HG03460 (cell line): ENCODE measurements at regions not wholly inside any gene's neighbourhood (a gene's known extent, or its start where the extent isn't known, plus 50 kb on each side); places are given as distances from the start of the nearest gene placed in this dataset.
"Not testable (repeated sequence)": the region's sequence is repeated elsewhere in the genome, so short reads cannot be mapped to it uniquely, and the experiment has no call there.

Experiments
- ATAC-seq: cut with Tn5 transposase; IDR thresholded peaks from one replicate; pipeline ENCODE4 v1.9.1; 2021; ENCODE audit not compliant: unreplicated experiment

DNA sequence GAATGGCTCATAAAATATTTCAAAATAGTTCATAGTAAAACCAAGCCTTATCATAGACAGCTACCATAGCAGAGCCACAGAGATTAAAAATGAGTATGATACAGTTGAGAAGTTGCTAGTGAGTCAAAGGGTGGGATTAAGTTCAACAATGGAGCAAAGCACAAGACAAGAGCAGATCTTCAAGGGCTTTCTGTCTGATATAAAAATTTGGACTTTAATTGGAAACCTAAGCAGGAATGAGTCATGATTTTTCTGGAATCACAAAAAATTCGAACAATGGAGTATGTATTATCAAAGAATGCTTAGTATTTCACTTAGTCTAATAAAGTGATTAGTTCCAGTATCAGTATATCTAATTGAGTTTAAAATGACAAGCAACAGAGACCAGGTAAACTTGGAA lies 487.3 kb upstream of the NETO1 start:
- ATAC-seq = no peak

DNA sequence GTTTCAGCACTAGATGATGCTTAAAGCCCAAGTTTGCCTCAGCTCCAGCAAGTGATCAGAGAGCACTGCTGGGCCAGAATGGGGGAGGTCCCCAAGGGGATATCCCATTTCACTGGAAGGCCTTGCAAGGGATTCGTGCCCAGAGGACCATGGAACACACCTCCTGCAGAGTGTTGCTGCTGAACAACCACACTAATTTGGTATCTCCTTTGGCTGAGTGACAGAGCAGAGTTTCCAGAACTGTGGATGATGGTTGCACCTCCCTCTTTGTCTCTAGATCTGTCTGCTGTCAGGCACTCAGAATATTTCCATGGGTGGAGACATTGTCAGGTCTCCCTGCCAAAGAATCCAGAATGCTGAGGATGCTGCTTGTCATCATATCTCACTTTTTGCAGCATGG lies 484.8 kb upstream of the NETO1 start:
- ATAC-seq = no peak

DNA sequence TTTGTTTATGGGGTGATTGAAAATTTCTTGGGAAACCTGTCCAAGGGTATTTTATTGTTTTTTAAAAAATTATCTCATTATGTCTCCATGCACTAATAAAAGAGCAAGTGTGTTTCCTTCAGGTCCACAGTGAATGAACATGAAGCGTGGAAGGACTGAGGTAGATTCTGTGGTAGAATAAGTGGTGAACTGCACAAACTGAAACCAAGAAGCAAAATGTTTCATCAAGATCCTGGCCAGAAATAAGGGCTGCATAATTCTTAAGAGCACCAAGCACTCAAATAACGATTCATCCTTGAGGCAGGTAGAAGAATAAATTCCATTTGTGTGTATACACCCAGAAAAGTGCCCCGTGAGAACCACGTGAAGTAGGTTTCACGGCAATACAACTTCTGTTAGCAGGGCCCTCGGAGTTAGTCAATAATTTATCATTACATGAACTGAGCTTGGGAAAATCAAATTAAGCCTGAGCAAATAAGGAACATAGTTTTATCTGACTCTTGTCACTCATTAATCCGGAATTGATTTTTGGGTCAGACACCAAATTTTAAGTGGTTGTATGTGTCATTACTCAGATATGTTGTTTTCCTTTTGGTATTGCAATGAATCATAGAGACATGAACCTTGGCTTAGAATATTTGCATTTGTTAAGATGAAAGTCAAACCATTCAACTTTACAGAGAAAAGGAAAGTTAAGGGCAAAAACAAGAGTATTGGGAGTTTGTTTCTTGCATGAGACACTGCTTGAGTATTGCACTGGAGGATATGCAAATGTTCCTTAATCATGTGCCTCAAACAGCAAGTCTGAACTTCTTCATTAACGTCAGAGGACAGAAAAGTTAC lies 472.6 kb upstream of the NETO1 start:
- no peak for ATAC-seq

DNA sequence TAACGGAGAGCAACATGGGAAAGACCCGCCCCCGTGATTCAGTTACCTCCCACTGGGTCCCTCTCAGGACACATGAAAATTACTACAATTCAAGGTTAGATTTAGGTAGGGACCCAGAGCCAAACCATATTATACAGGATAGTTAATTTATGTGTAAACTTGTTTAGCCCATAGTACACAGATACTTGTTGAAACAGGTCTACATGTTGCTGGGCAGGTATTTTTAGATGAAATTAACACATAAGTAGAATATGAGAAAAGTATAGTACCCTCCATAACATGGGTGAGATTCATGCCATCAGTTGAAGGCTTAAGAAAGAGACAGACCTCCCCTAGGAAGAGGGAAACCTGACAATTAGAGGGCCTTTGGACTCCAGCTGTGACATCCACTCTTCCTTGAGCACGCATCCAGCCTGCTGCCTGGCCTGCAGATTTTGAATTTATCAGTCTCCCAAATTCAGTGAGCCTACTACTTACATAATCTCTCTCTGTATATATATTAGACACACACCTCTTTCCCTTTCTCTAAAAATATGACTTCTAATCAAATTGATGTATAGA lies 463.5 kb upstream of the NETO1 start:
- ATAC-seq = no peak

DNA sequence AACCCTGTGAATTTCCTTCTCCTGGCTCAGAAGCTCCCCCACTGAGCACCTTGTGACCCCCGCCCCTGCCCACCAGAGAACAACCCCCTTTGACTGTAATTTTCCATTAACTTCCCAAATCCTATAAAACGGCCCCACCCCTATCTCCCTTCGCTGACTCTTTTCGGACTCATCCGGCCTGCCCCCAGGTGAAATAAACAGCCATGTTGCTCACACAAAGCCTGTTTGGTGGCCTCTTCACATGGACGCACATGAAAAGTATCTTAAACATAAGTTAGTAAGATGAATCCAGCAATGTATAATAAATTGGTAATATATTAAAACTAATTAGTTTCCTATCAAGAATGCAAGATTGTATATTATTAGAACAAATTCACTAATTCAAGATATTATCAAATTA lies 462.3 kb upstream of the NETO1 start:
- ATAC-seq = not testable (repeated sequence)

DNA sequence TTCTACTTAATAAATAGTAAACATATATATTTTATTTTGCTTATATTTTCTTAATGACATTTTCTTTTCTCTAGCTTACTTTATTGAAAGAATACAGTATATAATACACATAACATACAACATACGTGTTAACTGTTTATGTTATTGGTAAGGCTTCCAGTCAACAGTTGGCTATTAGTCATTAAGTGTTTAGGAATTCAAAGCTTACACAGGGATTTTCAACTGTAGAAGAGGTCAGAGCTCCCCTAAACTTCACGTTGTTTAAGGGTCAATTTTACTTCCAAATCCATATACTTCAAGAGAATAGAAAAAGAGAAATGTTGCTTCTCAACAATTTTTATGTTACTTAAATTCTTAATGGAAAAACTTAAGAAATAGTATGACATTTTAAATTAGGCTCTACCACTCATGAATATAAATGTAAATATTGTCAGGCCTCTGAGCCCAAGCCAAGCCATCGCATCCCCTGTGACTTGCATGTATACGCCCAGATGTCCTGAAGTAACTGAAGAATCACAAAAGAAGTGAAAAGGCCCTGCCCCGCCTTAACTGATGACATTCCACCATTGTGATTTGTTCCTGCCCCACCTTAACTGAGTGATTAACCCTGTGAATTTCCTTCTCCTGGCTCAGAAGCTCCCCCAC lies 456.5 kb upstream of the NETO1 start:
- ATAC-seq = not testable (repeated sequence)

DNA sequence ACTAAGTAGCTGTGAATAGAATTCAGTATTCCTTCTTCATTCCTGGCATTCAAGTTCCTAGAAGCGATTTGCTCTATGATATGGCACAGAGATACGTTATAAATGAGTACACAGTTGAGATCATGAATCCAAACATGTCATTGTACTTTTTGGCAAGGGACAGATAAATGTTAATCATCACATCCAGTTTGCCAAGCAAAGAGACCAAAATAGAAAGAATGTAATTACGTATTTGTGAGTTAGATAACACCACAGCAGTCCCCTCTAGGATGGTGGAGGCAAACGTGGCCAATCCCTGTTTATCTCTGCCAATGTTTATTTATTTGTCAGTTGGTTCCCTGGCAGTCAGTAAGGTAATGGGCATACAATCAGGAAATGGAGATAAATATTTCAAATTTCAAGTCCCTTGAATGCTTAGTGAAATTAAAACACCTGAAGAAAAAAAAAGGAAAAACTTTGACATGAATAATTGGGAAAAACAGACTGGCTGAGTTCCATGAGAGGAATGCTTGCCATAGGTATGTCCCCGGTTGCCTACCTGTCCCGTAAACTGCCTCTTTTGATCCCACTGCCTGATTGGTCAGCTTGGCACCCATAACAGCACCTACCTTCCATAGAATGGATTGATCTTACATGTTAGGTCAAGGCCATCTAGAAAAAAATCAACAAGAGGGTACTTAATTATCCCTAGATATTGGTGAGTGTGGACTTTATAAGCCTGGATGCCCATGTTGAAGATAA lies 451.1 kb upstream of the NETO1 start:
- no peak for ATAC-seq

DNA sequence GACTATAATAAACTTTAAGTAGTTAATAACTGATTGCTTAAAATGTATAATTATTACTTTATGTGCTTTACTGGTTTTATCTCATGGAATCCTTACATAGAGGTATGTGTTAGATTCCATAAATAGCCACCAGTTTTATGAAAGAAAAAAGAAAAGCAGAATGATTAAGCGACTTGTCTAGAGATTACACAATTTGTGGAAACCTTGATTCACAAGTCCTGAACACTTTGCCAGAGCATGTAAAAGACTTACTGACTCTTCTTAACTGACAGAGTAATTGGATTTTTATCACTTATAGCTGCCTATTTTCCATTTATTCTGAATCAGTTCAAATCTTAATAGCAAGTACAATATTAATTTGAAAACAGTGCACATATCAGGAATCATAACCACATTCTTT lies 448.7 kb upstream of the NETO1 start:
- no peak for ATAC-seq

DNA sequence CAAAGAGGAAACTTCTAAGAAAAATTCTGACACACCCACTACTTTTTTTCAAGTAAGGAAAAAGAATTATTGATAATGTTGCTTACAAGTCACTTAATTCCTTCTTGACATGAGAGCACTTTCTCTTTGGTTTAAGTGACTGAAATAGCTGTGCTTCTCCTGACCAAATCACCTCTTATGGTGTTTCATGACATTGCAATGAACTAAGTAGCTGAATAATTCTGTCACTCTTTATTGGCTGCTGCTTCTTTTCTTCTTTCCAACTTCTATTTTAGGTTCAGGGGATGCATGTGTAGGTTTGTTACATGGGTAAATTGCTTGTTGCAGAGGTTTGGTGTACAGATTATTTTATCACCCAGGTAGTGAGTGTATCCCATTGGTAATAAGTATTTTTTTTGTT lies 447.6 kb upstream of the NETO1 start:
- ATAC-seq = no peak

DNA sequence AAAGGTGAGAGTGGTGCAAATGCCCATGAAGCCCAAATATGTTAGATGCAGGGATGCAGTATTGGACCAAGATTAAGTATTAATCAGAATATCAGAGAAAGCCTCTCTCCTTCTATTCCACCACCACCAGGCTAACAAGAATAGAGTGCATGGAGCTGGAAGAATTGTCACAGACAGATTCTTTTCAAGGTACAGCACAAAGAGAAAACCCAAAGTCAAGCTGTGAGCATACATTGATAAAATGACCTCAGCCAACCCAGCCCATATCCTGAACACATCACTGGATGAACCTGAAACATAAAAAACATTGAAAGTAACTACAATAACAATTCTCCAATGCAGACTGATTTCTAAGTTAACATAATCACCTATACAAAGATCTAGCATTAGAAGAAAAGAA lies 445.7 kb upstream of the NETO1 start:
- no peak for ATAC-seq

DNA sequence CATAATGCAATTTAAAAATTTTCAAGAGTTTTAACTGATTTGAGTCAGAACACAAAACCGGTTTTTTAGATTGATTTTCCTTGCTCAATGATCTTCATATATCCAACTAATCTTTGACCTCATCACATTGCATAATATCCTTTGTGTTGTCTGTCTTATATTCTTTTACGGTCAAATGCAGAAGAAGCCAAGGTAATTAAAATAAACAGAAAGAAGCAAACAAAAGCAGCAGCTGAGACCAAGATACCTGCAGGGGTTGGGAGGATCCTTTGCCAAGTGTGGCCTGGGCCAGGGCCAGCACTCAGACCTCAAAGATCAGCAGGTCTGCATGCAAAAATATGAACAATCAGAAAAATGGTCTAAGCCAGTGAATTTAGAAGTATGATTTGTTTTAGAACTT lies 428.9 kb upstream of the NETO1 start:
- ATAC-seq = no peak

DNA sequence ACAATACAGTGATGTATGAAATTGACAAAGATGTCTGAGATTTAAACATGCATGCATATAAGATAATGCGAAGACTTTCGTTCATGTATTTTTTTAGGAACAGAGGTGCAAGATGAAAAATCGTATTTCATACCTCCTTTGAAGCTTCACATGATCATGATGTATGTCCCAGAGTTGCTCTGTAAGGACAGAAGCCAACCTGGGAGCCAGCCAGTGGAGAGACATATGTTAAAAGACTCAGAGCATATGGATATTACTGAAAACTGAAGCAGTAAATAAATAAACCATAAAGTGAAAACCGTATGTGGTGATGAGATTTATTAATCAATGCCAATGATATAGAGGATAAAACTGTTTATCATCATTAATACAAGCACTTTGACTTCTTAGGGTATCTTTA lies 424.4 kb upstream of the NETO1 start:
- no peak for ATAC-seq

DNA sequence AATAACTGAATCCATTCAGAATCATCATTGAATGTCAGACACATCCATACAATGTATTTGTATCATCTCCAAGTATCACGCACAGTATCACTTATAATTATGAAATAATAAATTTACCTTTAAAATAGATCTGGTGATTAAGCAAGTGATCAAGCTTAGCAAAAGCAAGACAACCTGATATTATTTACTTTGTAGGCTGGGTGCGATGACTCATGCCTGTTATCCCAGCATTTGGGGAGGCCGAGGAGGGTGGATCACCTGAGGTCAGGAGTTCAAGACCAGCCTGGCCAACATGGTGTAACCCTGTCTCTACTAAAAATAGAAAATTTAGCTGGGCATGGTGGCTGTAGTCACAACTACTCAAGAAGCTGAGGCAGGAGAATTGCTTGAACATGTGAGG lies 421.0 kb upstream of the NETO1 start:
- no peak for ATAC-seq

DNA sequence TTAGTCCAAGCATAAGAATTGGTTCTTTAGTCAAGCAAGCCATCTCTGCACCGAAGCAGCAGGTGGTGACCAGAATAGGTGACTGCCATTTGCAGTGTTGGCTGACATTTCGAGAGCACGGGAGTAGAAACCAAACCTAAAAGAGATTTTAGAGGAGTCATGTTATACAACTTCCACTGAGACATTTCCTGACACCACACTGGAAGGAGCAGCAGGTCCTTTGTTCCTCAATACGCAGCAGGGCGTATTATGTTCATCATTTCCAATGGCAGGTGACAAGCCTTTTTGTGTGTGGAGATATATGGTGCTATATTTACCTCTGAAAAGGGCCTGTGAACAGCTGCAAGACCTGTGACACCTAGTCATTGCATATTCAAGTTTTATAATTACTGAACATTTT lies 418.8 kb upstream of the NETO1 start:
- no peak for ATAC-seq

DNA sequence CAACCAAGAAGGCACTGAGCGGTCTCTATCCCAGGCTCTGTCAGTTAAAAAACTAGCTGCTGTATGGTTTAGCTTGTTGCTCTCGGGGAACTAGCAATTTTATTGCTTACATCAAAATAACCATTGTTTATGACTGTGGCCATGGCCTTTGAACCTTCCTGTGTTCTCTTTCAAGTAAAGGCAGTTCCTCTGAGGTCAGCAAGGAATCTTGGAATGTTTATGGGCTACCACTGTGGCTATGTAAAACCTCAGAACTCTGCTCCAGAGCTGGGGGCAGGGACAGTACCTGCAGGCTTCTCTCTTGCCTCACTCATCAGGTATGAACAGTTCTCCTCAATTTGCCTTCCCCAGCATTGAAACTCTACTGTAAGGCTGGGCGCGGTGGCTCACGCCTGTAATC lies 416.0 kb upstream of the NETO1 start:
- ATAC-seq = no peak

DNA sequence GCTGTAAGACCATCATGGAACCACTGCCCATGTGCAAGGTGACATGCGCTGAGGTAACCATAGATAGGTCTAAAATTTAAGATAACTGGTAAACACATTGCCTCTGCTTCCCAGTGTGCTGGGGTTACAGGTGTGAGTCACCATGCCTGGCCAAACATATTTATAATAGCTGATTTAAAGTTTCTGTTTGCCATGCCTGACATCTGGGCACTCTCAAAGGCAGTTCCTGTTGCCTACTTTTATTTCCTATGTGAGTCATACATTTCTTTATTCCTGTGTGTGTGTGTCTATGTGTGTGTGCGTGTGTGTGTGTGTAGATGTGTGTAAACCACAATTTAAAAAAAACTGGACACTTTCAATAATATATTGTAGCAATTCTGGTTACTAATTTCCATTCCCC lies 415.2 kb upstream of the NETO1 start:
- ATAC-seq = no peak

DNA sequence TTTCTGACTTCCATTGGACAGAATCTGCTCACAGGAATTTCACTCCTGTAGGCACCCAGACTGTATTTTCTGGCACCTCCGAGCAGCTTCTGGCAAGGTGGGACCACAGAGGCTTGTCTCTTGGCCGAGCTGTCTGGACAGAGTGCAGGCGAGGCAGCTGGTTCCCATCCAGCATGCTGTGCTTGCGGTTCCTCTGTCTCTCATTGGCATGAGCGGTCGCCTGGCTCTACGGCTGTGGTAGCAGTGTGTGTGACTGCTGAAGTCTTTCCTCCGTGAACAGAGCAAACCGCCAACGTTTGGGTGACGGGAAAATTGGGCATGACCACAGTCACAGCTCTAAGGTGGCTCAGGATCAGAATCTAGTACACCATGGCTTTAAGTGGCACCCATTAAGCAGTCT lies 411.7 kb upstream of the NETO1 start:
- no peak for ATAC-seq

DNA sequence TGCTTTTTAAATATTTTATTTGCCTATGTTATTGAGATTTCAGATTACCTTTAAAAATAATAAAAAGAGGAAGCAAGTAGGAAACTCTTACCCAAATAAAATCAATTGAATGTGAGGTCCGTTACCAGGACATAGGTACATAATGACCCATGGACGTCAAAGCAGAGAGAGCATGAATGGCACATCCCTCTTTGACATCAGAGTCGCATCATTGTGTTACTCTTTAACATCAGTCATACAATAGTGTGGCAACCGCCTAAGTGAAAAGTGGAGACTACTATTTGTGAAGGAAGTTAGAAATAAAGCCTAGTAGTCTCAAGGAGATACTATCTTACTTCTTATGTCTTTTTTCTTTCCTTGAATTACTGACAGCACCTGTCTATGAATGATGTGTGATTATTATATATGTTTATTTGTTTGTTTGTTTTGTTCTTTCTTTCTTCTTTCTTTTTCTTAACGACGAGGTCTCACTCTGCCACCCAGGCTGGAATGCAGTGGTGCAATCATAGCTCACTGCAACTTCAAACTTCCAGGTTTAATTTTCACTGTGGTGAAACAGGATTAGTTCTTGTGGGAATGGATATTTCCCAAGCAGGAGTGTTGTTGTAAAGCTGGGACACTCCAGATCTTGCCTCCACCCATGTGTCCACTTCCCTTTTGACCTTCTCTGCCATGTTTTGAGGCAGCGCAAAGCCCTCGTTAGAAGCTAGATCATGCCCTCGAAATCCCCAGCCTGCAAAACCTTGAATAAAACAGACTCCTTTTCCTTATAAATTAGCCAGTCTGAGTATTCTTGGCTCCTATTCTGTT lies 407.2 kb upstream of the NETO1 start:
- no peak for ATAC-seq

DNA sequence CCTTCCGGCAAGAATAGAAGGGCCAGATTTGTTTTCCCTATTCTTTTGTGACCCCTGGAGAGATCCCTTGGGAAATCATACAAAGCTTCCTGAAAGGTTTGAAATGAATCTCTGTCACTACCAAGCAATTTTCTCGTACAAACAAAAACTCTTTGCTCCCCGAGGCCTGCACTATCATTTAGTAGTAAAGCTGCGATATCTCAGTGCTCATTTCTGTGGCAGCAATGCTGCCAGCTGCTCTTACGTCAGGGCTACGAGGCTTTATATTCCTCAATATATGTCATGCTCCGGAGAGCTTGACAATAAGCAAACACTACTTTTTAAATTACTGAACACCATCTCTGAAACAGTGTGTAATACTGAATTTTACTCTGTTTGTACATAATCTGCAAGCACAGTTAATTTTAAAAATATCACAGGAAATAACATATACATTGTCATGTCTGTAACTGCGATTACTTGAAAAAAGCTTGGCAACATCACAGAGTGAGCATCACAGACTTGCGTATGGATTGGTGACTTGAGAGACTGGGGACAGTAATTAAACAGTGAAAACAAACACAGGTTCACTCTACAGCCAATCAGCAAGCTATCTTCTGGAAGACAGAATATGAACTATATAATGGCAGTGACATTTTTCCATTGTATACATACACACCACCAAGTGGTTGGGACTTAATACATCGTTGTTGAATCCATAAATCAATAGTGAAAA lies 403.3 kb upstream of the NETO1 start:
- no peak for ATAC-seq

DNA sequence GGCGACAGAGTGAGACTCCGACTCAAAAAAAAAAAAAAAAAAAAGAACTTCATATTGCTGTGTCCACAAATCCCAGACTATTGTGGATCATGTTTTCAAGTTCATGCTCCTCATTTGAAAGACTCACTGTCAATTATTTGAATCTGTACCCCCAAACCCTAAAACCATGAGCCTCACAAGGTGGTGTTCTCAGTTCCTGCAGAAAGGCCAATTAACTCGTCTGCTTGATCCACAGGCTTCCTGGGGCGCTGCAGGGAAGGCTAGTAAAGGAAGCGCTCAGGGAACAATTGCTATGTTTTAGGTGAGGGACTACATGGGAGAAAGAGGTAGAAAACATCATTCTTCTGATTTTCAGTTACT lies 396.8 kb upstream of the NETO1 start:
- ATAC-seq = no peak
